Bronchial epithelial cell (primary cell): ENCODE measurements at regions not wholly inside any gene's neighbourhood (a gene's known extent, or its start where the extent isn't known, plus 50 kb on each side); places are given as distances from the start of the nearest gene placed in this dataset.
"Not testable (repeated sequence)": the region's sequence is repeated elsewhere in the genome, so short reads cannot be mapped to it uniquely, and the experiment has no call there.

Experiments
- DNase-seq: peaks from one replicate; pipeline ENCODE4 v3.0.0-alpha.2; 2010; ENCODE audit warnings: low read depth
- FAIRE-seq: peaks from 2 replicates; lab custom pipeline; 2011; peaks lifted over from hg19 to GRCh38; lab: Jason Lieb, UNC
- H3K27me3 ChIP-seq: 2 replicates; pipeline ENCODE4 v1.5.1; 2011; ENCODE audit warnings: low read length; ENCODE audit not compliant: control insufficient read depth, insufficient read depth
- H3K36me3 ChIP-seq: 2 replicates; pipeline ENCODE4 v1.5.1; 2011; ENCODE audit warnings: low read length; ENCODE audit not compliant: control insufficient read depth, insufficient read depth
- H3K4me3 ChIP-seq: 2 replicates; pipeline ENCODE4 v1.5.1; 2011; ENCODE audit warnings: mild to moderate bottlenecking, low read depth, low read length, control low read depth
- TF ChIP-seq, protein P1 (sequence below): IDR thresholded peaks from 2 replicates; pipeline ENCODE4 v1.5.1; 2011; ENCODE audit warnings: mild to moderate bottlenecking, moderate library complexity, low read length, control low read depth, inconsistent platforms; ENCODE audit not compliant: insufficient read depth, severe bottlenecking

DNA sequence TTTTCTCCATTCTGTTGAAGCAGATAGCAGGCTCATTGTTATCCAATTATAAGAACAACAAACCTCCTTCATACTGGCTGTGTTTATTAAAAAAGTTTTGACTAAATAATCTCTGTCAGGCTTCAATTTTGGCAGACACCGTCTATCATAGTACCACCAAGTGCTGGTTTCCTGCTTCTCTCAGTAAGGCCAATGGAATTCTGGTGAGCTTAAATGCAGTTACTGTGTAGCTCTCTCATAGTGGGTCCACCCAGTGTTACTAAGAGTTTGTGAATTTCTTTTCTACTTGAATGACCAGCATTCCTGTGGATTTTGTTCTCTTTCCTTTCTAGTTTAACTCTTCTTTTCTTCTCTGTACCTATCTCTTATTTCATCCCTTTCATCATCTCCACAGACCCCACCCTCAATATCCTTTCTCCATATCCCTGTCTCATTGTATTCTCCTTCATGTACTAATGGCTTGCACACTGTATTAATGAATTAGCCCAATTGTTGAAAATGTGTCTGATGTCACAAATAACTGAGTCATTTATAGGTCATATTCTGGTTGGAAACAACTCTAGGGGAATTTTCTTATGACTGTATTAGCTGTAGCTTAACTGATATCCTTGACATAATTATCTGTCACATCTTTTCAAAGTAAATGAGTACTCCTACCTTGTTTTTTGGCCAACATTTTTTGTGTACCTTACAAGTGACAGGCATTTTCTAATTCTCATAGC is 372.1 kb downstream of the FAT3 start:
- no peaks in the 10 kb centered on the region for H3K36me3 ChIP-seq
- no peak for FAIRE-seq
- H3K27me3 ChIP-seq, result no peaks in the 10 kb centered on the region
- no peak overlapping the region for H3K4me3 ChIP-seq
- DNase-seq, result peak; percentile 23
- TF ChIP-seq, protein P1, sequence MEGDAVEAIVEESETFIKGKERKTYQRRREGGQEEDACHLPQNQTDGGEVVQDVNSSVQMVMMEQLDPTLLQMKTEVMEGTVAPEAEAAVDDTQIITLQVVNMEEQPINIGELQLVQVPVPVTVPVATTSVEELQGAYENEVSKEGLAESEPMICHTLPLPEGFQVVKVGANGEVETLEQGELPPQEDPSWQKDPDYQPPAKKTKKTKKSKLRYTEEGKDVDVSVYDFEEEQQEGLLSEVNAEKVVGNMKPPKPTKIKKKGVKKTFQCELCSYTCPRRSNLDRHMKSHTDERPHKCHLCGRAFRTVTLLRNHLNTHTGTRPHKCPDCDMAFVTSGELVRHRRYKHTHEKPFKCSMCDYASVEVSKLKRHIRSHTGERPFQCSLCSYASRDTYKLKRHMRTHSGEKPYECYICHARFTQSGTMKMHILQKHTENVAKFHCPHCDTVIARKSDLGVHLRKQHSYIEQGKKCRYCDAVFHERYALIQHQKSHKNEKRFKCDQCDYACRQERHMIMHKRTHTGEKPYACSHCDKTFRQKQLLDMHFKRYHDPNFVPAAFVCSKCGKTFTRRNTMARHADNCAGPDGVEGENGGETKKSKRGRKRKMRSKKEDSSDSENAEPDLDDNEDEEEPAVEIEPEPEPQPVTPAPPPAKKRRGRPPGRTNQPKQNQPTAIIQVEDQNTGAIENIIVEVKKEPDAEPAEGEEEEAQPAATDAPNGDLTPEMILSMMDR, result no peak

DNA sequence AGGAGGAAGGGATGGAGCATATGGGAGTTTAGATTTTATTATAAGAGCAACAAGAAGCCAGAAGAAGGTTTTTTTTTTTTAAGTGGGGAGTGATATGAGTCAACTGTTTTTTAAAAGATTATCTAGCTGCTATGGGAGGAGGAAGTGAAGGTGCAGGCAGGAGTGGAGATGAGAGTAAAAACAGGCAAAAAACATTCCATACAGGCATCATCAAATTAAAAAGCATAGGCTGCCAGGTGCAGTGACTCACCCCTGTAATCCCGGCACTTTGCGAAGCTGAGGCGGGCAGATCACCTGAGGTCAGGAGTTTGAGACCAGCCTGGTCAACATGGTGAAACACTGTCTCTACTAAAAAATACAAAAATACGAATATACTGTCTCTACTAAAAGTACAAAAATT is 368.4 kb upstream of the MTNR1B start:
- FAIRE-seq (no peak), DNase-seq (no peak)
- Histone ChIP-seq H3K36me3 (no peaks in the 10 kb centered on the region), H3K4me3 (no peak overlapping the region), H3K27me3 (no peaks in the 10 kb centered on the region)
- TF ChIP-seq, protein P1, result no peak

DNA sequence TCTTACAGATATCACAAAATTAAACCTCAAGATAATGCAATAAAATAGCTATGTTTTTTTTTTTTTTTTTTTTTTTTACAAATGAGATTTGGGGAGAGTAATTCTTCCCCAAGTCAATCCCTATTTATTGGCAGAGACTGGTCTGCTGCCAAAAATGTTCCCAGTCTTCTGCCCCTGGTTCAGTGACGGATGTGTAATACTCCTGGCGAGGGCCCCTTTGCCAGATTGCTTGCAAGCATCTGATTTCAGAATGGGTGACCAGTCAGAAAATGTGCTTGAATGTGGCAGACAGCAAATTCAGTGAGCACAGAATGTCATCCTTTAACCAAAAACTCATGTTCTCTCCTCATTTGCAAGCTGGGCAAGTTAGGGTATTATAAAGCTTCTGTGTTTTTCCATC is 363.8 kb upstream of the MTNR1B start:
- FAIRE-seq (no peak), DNase-seq (no peak)
- peaks cover 1% of the 10 kb centered on the region for H3K27me3 ChIP-seq
- no peak overlapping the region for H3K4me3 ChIP-seq
- no peaks in the 10 kb centered on the region for H3K36me3 ChIP-seq
- TF ChIP-seq, protein P1, result no peak

DNA sequence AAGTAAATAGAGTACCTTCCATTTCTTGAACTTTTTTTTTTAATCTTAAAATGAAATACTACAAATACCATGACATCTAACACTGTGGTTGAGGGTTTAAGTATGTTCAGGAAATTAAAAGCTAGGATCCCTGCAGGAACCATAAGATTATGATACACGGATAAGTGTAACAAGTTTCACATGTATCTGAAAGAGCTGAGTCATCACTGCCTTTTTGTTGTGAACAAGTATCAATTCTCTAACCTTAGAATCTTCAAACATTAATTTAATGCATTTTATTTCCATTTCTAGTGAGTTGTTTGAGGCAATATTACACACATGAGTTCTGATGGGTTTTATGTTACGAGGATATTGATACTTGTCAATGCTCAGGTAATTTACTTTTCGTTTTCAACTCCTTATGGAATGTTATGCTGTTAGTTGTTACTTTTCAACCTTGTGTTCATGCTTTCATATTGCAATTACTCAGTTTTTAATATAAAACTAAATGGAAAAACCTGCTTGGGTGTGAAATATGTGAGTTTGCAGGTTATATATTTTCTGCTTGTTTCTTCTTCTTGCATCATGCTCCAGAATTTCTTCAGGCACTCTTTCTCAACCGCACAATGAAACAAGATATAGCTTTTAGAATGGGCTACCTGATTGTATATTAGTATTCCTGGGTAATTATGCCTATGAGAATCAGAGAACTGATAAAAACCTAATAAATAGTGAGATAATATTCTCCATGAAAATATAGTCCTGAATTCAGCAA is 361.3 kb upstream of the MTNR1B start:
- Histone ChIP-seq H3K4me3 (no peak overlapping the region), H3K27me3 (peaks cover 1% of the 10 kb centered on the region), H3K36me3 (no peaks in the 10 kb centered on the region)
- DNase-seq (no peak), FAIRE-seq (no peak)
- TF ChIP-seq, protein P1, result no peak

DNA sequence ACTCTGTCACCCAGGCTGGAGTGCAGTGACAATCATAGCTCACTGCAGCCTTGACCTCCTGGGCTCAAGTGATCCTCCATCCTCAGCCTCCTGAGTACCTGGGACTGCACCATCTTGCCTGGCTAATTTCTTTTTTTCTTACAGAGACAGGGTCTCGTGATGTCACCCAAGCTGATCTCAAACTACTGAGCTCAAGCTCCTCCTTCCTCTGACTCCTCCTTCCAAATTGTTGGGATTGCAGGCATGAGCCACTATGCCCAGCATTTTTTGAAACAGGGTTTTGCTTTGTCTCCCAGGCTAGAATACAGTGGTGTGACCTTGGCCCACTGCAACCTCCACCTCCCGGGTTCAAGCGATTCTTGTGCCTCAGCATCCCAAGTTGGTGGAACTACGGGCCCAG is 358.3 kb upstream of the MTNR1B start:
- FAIRE-seq, result no peak

DNA sequence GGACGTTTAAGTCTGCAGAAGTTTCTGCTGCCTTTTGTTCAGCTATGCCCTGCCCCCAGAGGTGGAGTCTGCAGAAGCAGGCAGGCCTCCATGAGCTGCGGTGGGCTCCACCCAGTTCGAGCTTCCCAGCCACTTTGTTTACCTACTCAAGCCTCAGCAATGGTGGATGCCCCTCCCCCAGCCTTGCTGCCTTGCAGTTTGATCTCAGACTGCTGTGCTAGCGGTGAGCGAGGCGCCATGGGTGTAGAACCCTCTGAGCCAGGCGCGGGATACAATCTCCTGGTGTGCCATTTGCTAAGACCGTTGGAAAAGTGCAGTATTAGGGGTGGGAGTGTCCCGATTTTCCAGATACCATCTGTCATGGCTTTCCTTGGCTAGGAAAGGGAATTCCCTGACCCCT is 351.4 kb upstream of the MTNR1B start:
- H3K36me3 ChIP-seq, H3K4me3 ChIP-seq, H3K27me3 ChIP-seq, DNase-seq, FAIRE-seq: not testable (repeated sequence)

More for the DNA sequence above, 358.3 kb upstream of the MTNR1B start:
- Histone ChIP-seq H3K4me3 (no peak overlapping the region), H3K36me3 (no peaks in the 10 kb centered on the region), H3K27me3 (peaks cover 1% of the 10 kb centered on the region)
- TF ChIP-seq, protein P1, result no peak
- no peak for DNase-seq
